H1 (cell line): ENCODE measurements at regions not wholly inside any gene's neighbourhood (a gene's known extent, or its start where the extent isn't known, plus 50 kb on each side); places are given as distances from the start of the nearest gene placed in this dataset.

Source experiments
- CTCF ChIA-PET: fragments of 300-600 bp; sonication (Branson Sonifier 250); formaldehyde crosslinking; loops from one replicate; lab custom pipeline; 2021; ENCODE audit not compliant: partially characterized antibody; lab: Charles Lee
- POLR2A ChIA-PET: fragments of 300-600 bp; sonication (Branson Sonifier 250); formaldehyde crosslinking; loops from one replicate; lab custom pipeline; 2021; ENCODE audit warnings: inconsistent platforms; ENCODE audit not compliant: partially characterized antibody; lab: Charles Lee
- DNase-seq, 2 experiments: peaks; one replicate each; pipeline versions ENCODE4 v3.0.0 to v3.0.0-alpha.2; 2010 to 2022; ENCODE audit warnings: low spot score in 2 of 2, low read depth in 1 of 2, mixed read lengths in 1 of 2
- FAIRE-seq: peaks from 2 replicates; lab custom pipeline; 2011; peaks lifted over from hg19 to GRCh38; lab: Jason Lieb, UNC
- H2AFZ ChIP-seq: 2 replicates; pipeline ENCODE4 v1.8.1; 2012; ENCODE audit warnings: low read length, inconsistent platforms
- H2AK5ac ChIP-seq: 2 replicates; pipeline ENCODE4 v1.6.1; 2013; ENCODE audit warnings: low read depth, low read length
- H2BK120ac ChIP-seq: replicated peaks from 2 replicates; pipeline ENCODE3; 2013; ENCODE audit warnings: low read depth, low read length, inconsistent platforms
- H2BK12ac ChIP-seq: 2 replicates; pipeline ENCODE4 v1.6.1; 2013; ENCODE audit warnings: low read depth, low read length
- H2BK15ac ChIP-seq: 2 replicates; pipeline ENCODE4 v1.6.1; 2013; ENCODE audit warnings: low read length
- H2BK20ac ChIP-seq: 2 replicates; pipeline ENCODE4 v1.6.1; 2013; ENCODE audit warnings: low read length
- H2BK5ac ChIP-seq: 2 replicates; pipeline ENCODE4 v1.6.1; 2013; ENCODE audit warnings: low read depth, low read length
- H3K14ac ChIP-seq: 2 replicates; pipeline ENCODE4 v1.6.1; 2013; ENCODE audit warnings: inconsistent platforms; ENCODE audit not compliant: insufficient read length
- H3K18ac ChIP-seq: 2 replicates; pipeline ENCODE4 v1.6.1; 2013; ENCODE audit warnings: low read length; ENCODE audit errors: extremely low read depth
- H3K23ac ChIP-seq: 2 replicates; pipeline ENCODE4 v1.6.1; 2013; ENCODE audit warnings: inconsistent platforms; ENCODE audit not compliant: insufficient read length
- H3K23me2 ChIP-seq: 2 replicates; pipeline ENCODE4 v1.6.1; 2013; ENCODE audit warnings: low read depth, low read length
- H3K27ac ChIP-seq: 2 replicates; pipeline ENCODE4 v1.6.1; 2011; ENCODE audit warnings: low read depth, low read length, inconsistent platforms
- H3K27me3 ChIP-seq, 4 experiments: replicated peaks in 1 of 4; 1 replicate in 1 of 4; 2 replicates in 3 of 4; pipeline versions ENCODE4 v1.6.1 to v1.8.1; 2011 to 2013; ENCODE audit warnings: low read length in 3 of 4, mild to moderate bottlenecking in 3 of 4, inconsistent platforms in 2 of 4, mixed read lengths in 2 of 4, moderate library complexity in 1 of 4; ENCODE audit not compliant: control insufficient read depth in 3 of 4, insufficient read depth in 3 of 4; ENCODE audit errors: extremely low read depth in 1 of 4
- H3K36me3 ChIP-seq, 4 experiments: 2 replicates each; pipeline versions ENCODE4 v1.6.1 to v1.8.1; 2011 to 2013; ENCODE audit warnings: mild to moderate bottlenecking in 4 of 4, low read length in 3 of 4, moderate library complexity in 2 of 4, control low read depth in 1 of 4, inconsistent platforms in 1 of 4; ENCODE audit not compliant: insufficient read depth in 4 of 4, control insufficient read depth in 2 of 4
- H3K4ac ChIP-seq: replicated peaks from 2 replicates; pipeline ENCODE3; 2013; ENCODE audit warnings: low read length, low read depth, mixed read lengths, inconsistent platforms; ENCODE audit not compliant: insufficient read length
- H3K4me1 ChIP-seq, 4 experiments: replicated peaks in 1 of 4; 1 replicate in 1 of 4; 2 replicates in 3 of 4; pipeline versions ENCODE4 v1.6.1 to v1.8.1; 2011 to 2013; ENCODE audit warnings: low read length in 3 of 4, inconsistent platforms in 2 of 4, mixed read lengths in 1 of 4; ENCODE audit not compliant: insufficient read depth in 4 of 4, control insufficient read depth in 3 of 4
- H3K4me2 ChIP-seq, 2 experiments: 2 replicates each; pipeline versions ENCODE4 v1.6.1 to v1.8.1; 2011 to 2013; ENCODE audit warnings: low read depth in 2 of 2, low read length in 2 of 2, control low read depth in 1 of 2, inconsistent platforms in 1 of 2, mild to moderate bottlenecking in 1 of 2; ENCODE audit not compliant: insufficient read depth in 1 of 2
- H3K4me3 ChIP-seq, 4 experiments: fragments of 200-600, 300-600 bp in 1 of 4; sonication (generic), shearing (Covaris generic), sonication (Bioruptor Twin) in 1 of 4; 2 replicates each; pipeline versions ENCODE4 v1.5.1 to v1.8.1; 2011 to 2016; ENCODE audit warnings: low read length in 4 of 4, low read depth in 3 of 4, control low read depth in 2 of 4, inconsistent platforms in 2 of 4, mild to moderate bottlenecking in 2 of 4, mixed read lengths in 1 of 4, moderate library complexity in 1 of 4; ENCODE audit not compliant: insufficient read depth in 2 of 4; ENCODE audit errors: extremely low read depth in 1 of 4
- H3K56ac ChIP-seq: replicated peaks from 2 replicates; pipeline ENCODE3; 2013; ENCODE audit warnings: low read depth, mild to moderate bottlenecking, mixed read lengths, low read length, inconsistent platforms; ENCODE audit not compliant: insufficient read length
- H3K79me1 ChIP-seq: 2 replicates; pipeline ENCODE4 v1.6.1; 2013; ENCODE audit warnings: low read depth, low read length, control low read depth
- H3K79me2 ChIP-seq, 2 experiments: 2 replicates each; pipeline versions ENCODE4 v1.6.1 to v1.8.1; 2012 to 2013; ENCODE audit warnings: low read length in 2 of 2, mild to moderate bottlenecking in 2 of 2, inconsistent platforms in 1 of 2; ENCODE audit not compliant: insufficient read depth in 2 of 2, control insufficient read depth in 1 of 2
- H3K9ac ChIP-seq, 4 experiments: replicated peaks in 1 of 4; 1 replicate in 1 of 4; 2 replicates in 3 of 4; pipeline versions ENCODE4 v1.6.1 to v1.8.1; 2011 to 2013; ENCODE audit warnings: low read depth in 3 of 4, low read length in 3 of 4, control low read depth in 2 of 4, mild to moderate bottlenecking in 2 of 4, moderate library complexity in 2 of 4, inconsistent platforms in 1 of 4; ENCODE audit errors: extremely low read depth in 1 of 4
- H3K9me3 ChIP-seq, 2 experiments: 2 replicates each; pipeline versions ENCODE4 v1.6.1 to v1.8.1; 2012 to 2013; ENCODE audit warnings: mild to moderate bottlenecking in 2 of 2, moderate library complexity in 2 of 2, control low read depth in 1 of 2, inconsistent platforms in 1 of 2, low read depth in 1 of 2, low read length in 1 of 2, mixed read lengths in 1 of 2; ENCODE audit not compliant: insufficient read depth in 2 of 2
- H4K20me1 ChIP-seq, 2 experiments: replicated peaks in 1 of 2; 2 replicates each; pipeline versions ENCODE3 to v1.8.1; 2011 to 2013; ENCODE audit warnings: inconsistent platforms in 2 of 2, low read length in 2 of 2, mild to moderate bottlenecking in 1 of 2; ENCODE audit not compliant: insufficient read depth in 2 of 2, control insufficient read depth in 1 of 2
- H4K5ac ChIP-seq: 2 replicates; pipeline ENCODE4 v1.6.1; 2013; ENCODE audit warnings: low read length, low read depth, mixed read lengths, inconsistent platforms; ENCODE audit not compliant: insufficient read length
- H4K8ac ChIP-seq: 2 replicates; pipeline ENCODE4 v1.8.0; 2013; ENCODE audit warnings: mild to moderate bottlenecking, moderate library complexity, low read length, inconsistent platforms; ENCODE audit not compliant: insufficient read depth; ENCODE audit errors: extremely low read depth
- H4K91ac ChIP-seq: replicated peaks from 2 replicates; pipeline ENCODE3; 2013; ENCODE audit warnings: low read length, mixed read lengths, inconsistent platforms; ENCODE audit not compliant: insufficient read length
- CHD2 ChIP-seq: IDR thresholded peaks from 2 replicates; pipeline ENCODE4 v1.6.1; 2012; ENCODE audit warnings: low read length, improper control_type of control experiment
- JUND ChIP-seq: IDR thresholded peaks from 2 replicates; pipeline ENCODE4 v1.6.1; 2011; ENCODE audit warnings: mild to moderate bottlenecking, improper control_type of control experiment, low read length
- RNF2 ChIP-seq: fragments of 200-900, 300-1000 bp; sonication (generic); IDR thresholded peaks from 2 replicates; pipeline ENCODE4 v1.7.1; 2016; ENCODE audit warnings: borderline replicate concordance, low read depth, mild to moderate bottlenecking, antibody characterized with exemption, low read length; ENCODE audit not compliant: poor library complexity, severe bottlenecking; ENCODE audit errors: missing control alignments
- WGBS, 2 experiments: shearing (Covaris generic) in 1 of 2; methylation state at CpG; one replicate each; pipeline versions ENCODE4 v1.1.6 to v1.1.7; 2013 to 2015; ENCODE audit warnings: low lambda C conversion rate in 2 of 2, mixed read lengths in 2 of 2, inconsistent platforms in 1 of 2, low coverage in 1 of 2, missing lambda C conversion rate in 1 of 2; ENCODE audit not compliant: insufficient replicate concordance in 2 of 2, insufficient coverage in 1 of 2, insufficient read length in 1 of 2; ENCODE audit errors: extremely low coverage in 1 of 2, missing lambda C conversion rate in 1 of 2; 5-methylcytosine and 5-hydroxymethylcytosine counted together

- Histone ChIP-seq H3K56ac (no peak overlapping the region), H2AFZ (peak overlapping the region; percentile 32; the same call in 1 of the 2 replicates), H3K36me3 (no peaks in the 10 kb centered on the region), H3K27me3 (no peaks in the 10 kb centered on the region), H4K91ac (no peak overlapping the region), H3K27ac (no peak overlapping the region), H3K79me1 (no peaks in the 10 kb centered on the region), H3K9ac (no peak overlapping the region), H2BK5ac (no peak overlapping the region), H3K4me3 (no peak overlapping the region), H3K23me2 (peaks cover 2% of the 10 kb centered on the region; the same call in 1 of the 2 replicates), H2BK12ac (no peak overlapping the region), H3K79me2 (no peaks in the 10 kb centered on the region), H4K8ac (no peak overlapping the region), H3K14ac (no peak overlapping the region), H3K4me2 (no peak overlapping the region), H3K4me1 (no peaks in the 10 kb centered on the region), H3K9me3 (no peaks in the 10 kb centered on the region), H2BK15ac (no peak overlapping the region), H2BK20ac (no peak overlapping the region), H4K20me1 (no peaks in the 10 kb centered on the region), H4K5ac (no peak overlapping the region), H2AK5ac (no peak overlapping the region), H3K4ac (no peak overlapping the region), H3K18ac (no peak overlapping the region), H2BK120ac (no peak overlapping the region), H3K23ac (no peak overlapping the region)
- FAIRE-seq (no peak), DNase-seq (no peak)
- ChIA-PET POLR2A (no interaction called here), CTCF (interaction anchor here (1.2 to 2.0 kb wide), 2 partner anchors 9 to 53 kb away, joined by 4 to 16 read pairs; no protein-coding TSS in a partner anchor)
- TF ChIP-seq JUND (no peak), CHD2 (no peak), RNF2 (no peak)
- WGBS, 2 experiments = 90% methylated on average over 3 of the region's 3 CpGs; no CpG with 5 or more reads in 1 of the 2 experiments
These were observed 349.3 kb upstream of the SLC14A2 start for GRCh38 chr18:45266023-45266422.
